ENCODE measurements at regions not wholly inside any gene's neighbourhood (a gene's known extent, or its start where the extent isn't known, plus 50 kb on each side); places are given as distances from the start of the nearest gene placed in this dataset.

- TF ChIP-seq, protein P1, sequence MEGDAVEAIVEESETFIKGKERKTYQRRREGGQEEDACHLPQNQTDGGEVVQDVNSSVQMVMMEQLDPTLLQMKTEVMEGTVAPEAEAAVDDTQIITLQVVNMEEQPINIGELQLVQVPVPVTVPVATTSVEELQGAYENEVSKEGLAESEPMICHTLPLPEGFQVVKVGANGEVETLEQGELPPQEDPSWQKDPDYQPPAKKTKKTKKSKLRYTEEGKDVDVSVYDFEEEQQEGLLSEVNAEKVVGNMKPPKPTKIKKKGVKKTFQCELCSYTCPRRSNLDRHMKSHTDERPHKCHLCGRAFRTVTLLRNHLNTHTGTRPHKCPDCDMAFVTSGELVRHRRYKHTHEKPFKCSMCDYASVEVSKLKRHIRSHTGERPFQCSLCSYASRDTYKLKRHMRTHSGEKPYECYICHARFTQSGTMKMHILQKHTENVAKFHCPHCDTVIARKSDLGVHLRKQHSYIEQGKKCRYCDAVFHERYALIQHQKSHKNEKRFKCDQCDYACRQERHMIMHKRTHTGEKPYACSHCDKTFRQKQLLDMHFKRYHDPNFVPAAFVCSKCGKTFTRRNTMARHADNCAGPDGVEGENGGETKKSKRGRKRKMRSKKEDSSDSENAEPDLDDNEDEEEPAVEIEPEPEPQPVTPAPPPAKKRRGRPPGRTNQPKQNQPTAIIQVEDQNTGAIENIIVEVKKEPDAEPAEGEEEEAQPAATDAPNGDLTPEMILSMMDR (conservative IDR thresholded peaks at IDR 0.05; ENCODE audit: low read length) = no peak
- TF ChIP-seq EZH2phosphoT487 (IDR thresholded peaks at IDR 0.05; ENCODE audit: borderline replicate concordance) = no peak
These were observed 330.8 kb downstream of the ADAMTS20 start for GRCh38 chr12:43221216-43221615.
